Liver (tissue), 8 donors: ENCODE measurements at regions not wholly inside any gene's neighbourhood (a gene's known extent, or its start where the extent isn't known, plus 50 kb on each side); places are given as distances from the start of the nearest gene placed in this dataset.

Experiments used
- DNase-seq: peaks from one replicate; pipeline ENCODE4 v3.0.0-alpha.2; 2017; ENCODE audit warnings: low spot score
- H3K27ac ChIP-seq, 2 donors: one replicate each; pipeline ENCODE4 v1.7.0; 2013; ENCODE audit warnings: inconsistent platforms in 2 of 2, low read length in 2 of 2, control low read depth in 1 of 2, low read depth in 1 of 2, mild to moderate bottlenecking in 1 of 2
- H3K27me3 ChIP-seq, 4 donors: one replicate each; pipeline versions ENCODE4 v1.6.1 to v1.7.0; 2013; ENCODE audit warnings: low read length in 3 of 4, inconsistent platforms in 1 of 4, mild to moderate bottlenecking in 1 of 4, moderate library complexity in 1 of 4; ENCODE audit not compliant: control insufficient read depth in 4 of 4, insufficient read depth in 4 of 4
- H3K36me3 ChIP-seq, 4 donors: one replicate each; pipeline versions ENCODE4 v1.6.1 to v1.7.0; 2013; ENCODE audit warnings: low read length in 3 of 4, mild to moderate bottlenecking in 3 of 4, low read depth in 1 of 4, moderate library complexity in 1 of 4; ENCODE audit not compliant: control insufficient read depth in 4 of 4, insufficient read depth in 3 of 4
- H3K4me1 ChIP-seq, 4 donors: one replicate each; pipeline versions ENCODE4 v1.6.1 to v1.7.0; 2013; ENCODE audit warnings: low read length in 3 of 4, mild to moderate bottlenecking in 3 of 4, moderate library complexity in 1 of 4; ENCODE audit not compliant: control insufficient read depth in 4 of 4, insufficient read depth in 4 of 4
- H3K4me3 ChIP-seq, 3 donors: one replicate each; pipeline versions ENCODE4 v1.6.1 to v1.7.0; 2013; ENCODE audit warnings: low read length in 3 of 3, control low read depth in 1 of 3, low read depth in 1 of 3, mild to moderate bottlenecking in 1 of 3
- H3K9ac ChIP-seq, 2 donors: one replicate each; pipeline ENCODE4 v1.7.0; 2013; ENCODE audit warnings: low read length in 2 of 2, mild to moderate bottlenecking in 2 of 2, moderate library complexity in 2 of 2, control low read depth in 1 of 2, low read depth in 1 of 2
- H3K9me3 ChIP-seq, 4 donors: one replicate each; pipeline versions ENCODE4 v1.6.1 to v1.7.0; 2013; ENCODE audit warnings: low read length in 3 of 4; ENCODE audit not compliant: control insufficient read depth in 4 of 4
- ATF3 ChIP-seq: IDR thresholded peaks from 2 replicates; pipeline ENCODE4 v1.6.1; 2016; ENCODE audit warnings: antibody characterized with exemption
- CTCF ChIP-seq: fragments of 150-350 bp; IDR thresholded peaks from 2 replicates; pipeline ENCODE4 v1.5.1; 2017; ENCODE audit warnings: improper control_type of control experiment, low read depth, low read length; ENCODE audit not compliant: missing input control
- EGR1 ChIP-seq, 2 donors: IDR thresholded peaks; 2 replicates each; pipeline ENCODE4 v1.6.1; 2016 to 2018; ENCODE audit warnings: antibody characterized with exemption in 2 of 2, low read depth in 2 of 2
- FOXA1 ChIP-seq: IDR thresholded peaks from 2 replicates; pipeline ENCODE4 v1.6.1; 2016; ENCODE audit warnings: antibody characterized with exemption
- FOXA2 ChIP-seq: IDR thresholded peaks from 2 replicates; pipeline ENCODE4 v1.6.1; 2016; ENCODE audit warnings: antibody characterized with exemption
- GABPA ChIP-seq, 2 donors: IDR thresholded peaks in 1 of 2; conservative IDR thresholded peaks in 1 of 2; 2 replicates each; pipeline ENCODE4 v1.6.1; 2016; ENCODE audit warnings: antibody characterized with exemption in 2 of 2, mild to moderate bottlenecking in 1 of 2, moderate library complexity in 1 of 2
- HNF4A ChIP-seq, 2 donors: conservative IDR thresholded peaks; 2 replicates each; pipeline ENCODE4 v1.6.1; 2016; ENCODE audit warnings: antibody characterized with exemption in 2 of 2, mild to moderate bottlenecking in 2 of 2
- HNF4G ChIP-seq: IDR thresholded peaks from 2 replicates; pipeline ENCODE4 v1.6.1; 2016; ENCODE audit warnings: antibody characterized with exemption
- JUND ChIP-seq, 2 donors: IDR thresholded peaks; 2 replicates each; pipeline ENCODE4 v1.6.1; 2016; ENCODE audit warnings: antibody characterized with exemption in 2 of 2
- MAX ChIP-seq: IDR thresholded peaks from 2 replicates; pipeline ENCODE4 v1.6.1; 2016; ENCODE audit warnings: antibody characterized with exemption
- NR2F2 ChIP-seq: IDR thresholded peaks from 2 replicates; pipeline ENCODE4 v1.6.1; 2016; ENCODE audit warnings: antibody characterized with exemption
- RAD21 ChIP-seq, 2 donors: IDR thresholded peaks; 2 replicates each; pipeline ENCODE4 v1.6.1; 2016; ENCODE audit warnings: antibody characterized with exemption in 2 of 2, mild to moderate bottlenecking in 2 of 2
- REST ChIP-seq: IDR thresholded peaks from 2 replicates; pipeline ENCODE4 v1.6.1; 2016; ENCODE audit warnings: antibody characterized with exemption, mild to moderate bottlenecking
- TAF1 ChIP-seq: conservative IDR thresholded peaks from 2 replicates; pipeline ENCODE4 v1.6.1; 2016; ENCODE audit warnings: antibody characterized with exemption, mild to moderate bottlenecking
- YY1 ChIP-seq: IDR thresholded peaks from 2 replicates; pipeline ENCODE4 v1.6.1; 2016; ENCODE audit warnings: antibody characterized with exemption, mild to moderate bottlenecking
- ZBTB33 ChIP-seq: IDR thresholded peaks from 2 replicates; pipeline ENCODE4 v1.6.1; 2016; ENCODE audit warnings: antibody characterized with exemption
- WGBS: extraction: QIAGEN DNeasy Blood & Tissue Kit; methylation state at CpG from one replicate; pipeline ENCODE4 v1.1.7; 2013; 5-methylcytosine and 5-hydroxymethylcytosine counted together
- donor health status: healthy.
- donor health status: healthy.
- donor health status: healthy.
- donor health status: healthy.
- donor health status: healthy.

GRCh38 chr5:42930934-42931333, 109.2 kb downstream of the ANXA2R start:
- H3K4me3 ChIP-seq, result no peak overlapping the region
- H3K4me1 ChIP-seq, result no peaks in the 10 kb centered on the region
- WGBS, result 84% methylated on average over 1 of the region's 1 CpG
- H3K27ac ChIP-seq, result no peak overlapping the region
- no peak overlapping the region for H3K9ac ChIP-seq
- H3K36me3 ChIP-seq, result no peaks in the 10 kb centered on the region
- H3K27me3 ChIP-seq, result no peaks in the 10 kb centered on the region
- no peaks in the 10 kb centered on the region for H3K9me3 ChIP-seq
- no peak for DNase-seq
- TF ChIP-seq HNF4A (conservative IDR thresholded peaks at IDR 0.05), result no peak
- no peak for TF ChIP-seq ATF3
- no peak for TF ChIP-seq CTCF
- no peak for TF ChIP-seq FOXA2
- no peak for TF ChIP-seq EGR1 (IDR thresholded peaks at IDR 0.05; ENCODE audit: low read depth in 2 of 2)
- no peak for TF ChIP-seq GABPA (IDR thresholded peaks at IDR 0.05 in 1 of 2, conservative IDR thresholded peaks at IDR 0.05 in 1 of 2)
- TF ChIP-seq MAX, result no peak
- no peak for TF ChIP-seq RAD21 (IDR thresholded peaks at IDR 0.05)
- TF ChIP-seq REST, result no peak

- TF ChIP-seq NR2F2, result no peak
- no peak for TF ChIP-seq YY1
- TF ChIP-seq TAF1, result no peak
- no peak for TF ChIP-seq FOXA2
- TF ChIP-seq GABPA (IDR thresholded peaks at IDR 0.05 in 1 of 2, conservative IDR thresholded peaks at IDR 0.05 in 1 of 2), result no peak
- TF ChIP-seq JUND (IDR thresholded peaks at IDR 0.05), result no peak
- Histone ChIP-seq H3K36me3 (no peaks in the 10 kb centered on the region), H3K27ac (no peak overlapping the region), H3K27me3 (no peaks in the 10 kb centered on the region), H3K4me1 (no peaks in the 10 kb centered on the region), H3K9me3 (no peaks in the 10 kb centered on the region), H3K4me3 (no peak overlapping the region), H3K9ac (no peak overlapping the region)
- 49% methylated on average over 4 of the region's 4 CpGs for WGBS
- no peak for DNase-seq
These were observed 110.2 kb downstream of the ANXA2R start for GRCh38 chr5:42929871-42930270.

GRCh38 chr5:42927730-42928129, 112.4 kb downstream of the ANXA2R start:
- H3K36me3 ChIP-seq, result no peaks in the 10 kb centered on the region
- H3K27me3 ChIP-seq, result no peaks in the 10 kb centered on the region
- WGBS, result 97% methylated on average over 8 of the region's 8 CpGs
- no peak overlapping the region for H3K9ac ChIP-seq
- no peak for DNase-seq
- no peaks in the 10 kb centered on the region for H3K4me1 ChIP-seq
- no peak overlapping the region for H3K4me3 ChIP-seq
- peaks cover 0 to 2% (median 0%) of the 10 kb centered on the region in 4 donors for H3K9me3 ChIP-seq
- no peak overlapping the region for H3K27ac ChIP-seq
- TF ChIP-seq JUND (IDR thresholded peaks at IDR 0.05) (no peak), NR2F2 (no peak), ATF3 (no peak), HNF4G (no peak), GABPA (IDR thresholded peaks at IDR 0.05 in 1 of 2, conservative IDR thresholded peaks at IDR 0.05 in 1 of 2) (no peak), CTCF (no peak), FOXA1 (no peak), ZBTB33 (no peak)
